Naive B cell (primary cell): ENCODE measurements at regions not wholly inside any gene's neighbourhood (a gene's known extent, or its start where the extent isn't known, plus 50 kb on each side); places are given as distances from the start of the nearest gene placed in this dataset.
A peak's percentile ranks its signal among the peaks of the same experiment; 100 is the strongest.

ENCODE experiments used
- ATAC-seq, 2 donors: fragments of 150-1000 bp; cut with Tn5 transposase; 2 replicates each; pipeline ENCODE4 v1.10.0; 2021; ENCODE audit warnings: low read depth in 2 of 2, mild to moderate bottlenecking in 2 of 2, moderate library complexity in 2 of 2
- DNase-seq: peaks from one replicate; pipeline ENCODE4 v3.0.0; 2022
- H3K27ac Mint-ChIP-seq, 6 donors: one replicate each; pipeline ENCODE4 v1.8.0; 2020 to 2022; ENCODE audit warnings: mild to moderate bottlenecking in 6 of 6, mixed read lengths in 6 of 6, moderate library complexity in 5 of 6, inconsistent platforms in 2 of 6
- H3K27me3 Mint-ChIP-seq, 3 donors: one replicate each; pipeline ENCODE4 v1.8.0; 2021 to 2022; ENCODE audit warnings: mixed read lengths in 3 of 3, mild to moderate bottlenecking in 1 of 3
- H3K36me3 Mint-ChIP-seq, 2 donors: one replicate each; pipeline ENCODE4 v1.8.0; 2020 to 2022; ENCODE audit warnings: mixed read lengths in 2 of 2, inconsistent platforms in 1 of 2, mild to moderate bottlenecking in 1 of 2
- H3K4me1 Mint-ChIP-seq, 3 donors: one replicate each; pipeline ENCODE4 v1.8.0; 2020 to 2022; ENCODE audit warnings: mixed read lengths in 3 of 3, inconsistent platforms in 1 of 3, mild to moderate bottlenecking in 1 of 3, moderate library complexity in 1 of 3
- H3K4me3 Mint-ChIP-seq, 8 donors: one replicate each; pipeline ENCODE4 v1.8.0; 2020 to 2022; ENCODE audit warnings: mild to moderate bottlenecking in 8 of 8, mixed read lengths in 8 of 8, moderate library complexity in 8 of 8, inconsistent platforms in 2 of 8
- H3K9me3 Mint-ChIP-seq, 7 donors: one replicate each; pipeline ENCODE4 v1.8.0; 2020 to 2022; ENCODE audit warnings: mixed read lengths in 7 of 7, mild to moderate bottlenecking in 5 of 7, inconsistent platforms in 2 of 7, moderate library complexity in 1 of 7

GRCh38 chr5:120072068-120072761 is 391.9 kb upstream of the PRR16 start:
- Mint-ChIP-seq H3K4me1 (no peaks in the 10 kb centered on the region), H3K4me3 (no peak overlapping the region), H3K27ac (no peak overlapping the region), H3K27me3 (no peaks in the 10 kb centered on the region), H3K36me3 (no peaks in the 10 kb centered on the region), H3K9me3 (peaks cover 0 to 2% (median 0%) of the 10 kb centered on the region in 7 donors)
- ATAC-seq (no peak), DNase-seq (no peak)

GRCh38 chr5:120073722-120074121 is 390.4 kb upstream of the PRR16 start:
- H3K9me3 Mint-ChIP-seq, result peaks cover 0 to 2% (median 0%) of the 10 kb centered on the region in 7 donors
- H3K36me3 Mint-ChIP-seq, result no peaks in the 10 kb centered on the region
- DNase-seq, result no peak
- H3K27ac Mint-ChIP-seq, result no peak overlapping the region
- H3K4me3 Mint-ChIP-seq, result no peak overlapping the region
- H3K27me3 Mint-ChIP-seq, result no peaks in the 10 kb centered on the region
- no peaks in the 10 kb centered on the region for H3K4me1 Mint-ChIP-seq
- no peak for ATAC-seq

GRCh38 chr5:120080781-120081180 is 383.3 kb upstream of the PRR16 start:
- no peaks in the 10 kb centered on the region for H3K27me3 Mint-ChIP-seq
- no peaks in the 10 kb centered on the region for H3K4me1 Mint-ChIP-seq
- H3K9me3 Mint-ChIP-seq, result no peaks in the 10 kb centered on the region
- no peak overlapping the region for H3K27ac Mint-ChIP-seq
- no peak for ATAC-seq
- no peaks in the 10 kb centered on the region for H3K36me3 Mint-ChIP-seq
- H3K4me3 Mint-ChIP-seq, result no peak overlapping the region
- DNase-seq, result no peak

GRCh38 chr5:120082316-120083068 is 381.6 kb upstream of the PRR16 start:
- no peaks in the 10 kb centered on the region for H3K36me3 Mint-ChIP-seq
- no peak for DNase-seq
- no peaks in the 10 kb centered on the region for H3K4me1 Mint-ChIP-seq
- no peak for ATAC-seq
- H3K27ac Mint-ChIP-seq, result no peak overlapping the region
- H3K27me3 Mint-ChIP-seq, result no peaks in the 10 kb centered on the region
- H3K9me3 Mint-ChIP-seq, result no peaks in the 10 kb centered on the region
- H3K4me3 Mint-ChIP-seq, result no peak overlapping the region

- DNase-seq, result no peak
- H3K36me3 Mint-ChIP-seq, result no peaks in the 10 kb centered on the region
- no peaks in the 10 kb centered on the region for H3K9me3 Mint-ChIP-seq
- no peaks in the 10 kb centered on the region for H3K4me1 Mint-ChIP-seq
- no peak overlapping the region for H3K27ac Mint-ChIP-seq
- no peak for ATAC-seq
- H3K4me3 Mint-ChIP-seq, result no peak overlapping the region
- no peaks in the 10 kb centered on the region for H3K27me3 Mint-ChIP-seq
Observed at GRCh38 chr5:120083851-120084542, 380.1 kb upstream of the PRR16 start.

- H3K4me1 Mint-ChIP-seq, result no peaks in the 10 kb centered on the region
- ATAC-seq (no peak), DNase-seq (no peak)
Observed at GRCh38 chr5:120084543-120084870, 379.6 kb upstream of the PRR16 start.

GRCh38 chr5:120086081-120086480 is 378.0 kb upstream of the PRR16 start:
- no peaks in the 10 kb centered on the region for H3K9me3 Mint-ChIP-seq
- H3K4me1 Mint-ChIP-seq, result no peaks in the 10 kb centered on the region
- H3K27me3 Mint-ChIP-seq, result no peaks in the 10 kb centered on the region
- ATAC-seq, result no peak
- no peaks in the 10 kb centered on the region for H3K36me3 Mint-ChIP-seq
- H3K4me3 Mint-ChIP-seq, result no peak overlapping the region
- DNase-seq, result no peak
- H3K27ac Mint-ChIP-seq, result no peak overlapping the region

More at GRCh38 chr5:120084543-120084870, 379.6 kb upstream of the PRR16 start:
- Mint-ChIP-seq H3K27me3 (no peaks in the 10 kb centered on the region), H3K27ac (no peak overlapping the region), H3K9me3 (no peaks in the 10 kb centered on the region), H3K36me3 (no peaks in the 10 kb centered on the region), H3K4me3 (no peak overlapping the region)

GRCh38 chr5:120088412-120088811 is 375.7 kb upstream of the PRR16 start:
- Mint-ChIP-seq H3K4me1 (peaks cover 0 to 5% (median 5%) of the 10 kb centered on the region in 3 donors), H3K27ac (no peak overlapping the region), H3K4me3 (no peak overlapping the region), H3K9me3 (no peaks in the 10 kb centered on the region), H3K27me3 (no peaks in the 10 kb centered on the region), H3K36me3 (no peaks in the 10 kb centered on the region)
- no peak for DNase-seq
- no peak for ATAC-seq

- Mint-ChIP-seq H3K9me3 (no peaks in the 10 kb centered on the region), H3K4me1 (peaks cover 0 to 5% (median 5%) of the 10 kb centered on the region in 3 donors), H3K27ac (no peak overlapping the region), H3K27me3 (no peaks in the 10 kb centered on the region), H3K36me3 (no peaks in the 10 kb centered on the region), H3K4me3 (no peak overlapping the region)
- ATAC-seq (no peak), DNase-seq (no peak)
Observed at GRCh38 chr5:120088836-120089235, 375.3 kb upstream of the PRR16 start.

GRCh38 chr5:120091376-120091948 is 372.6 kb upstream of the PRR16 start:
- no peak for DNase-seq
- Mint-ChIP-seq H3K36me3 (no peaks in the 10 kb centered on the region), H3K27me3 (no peaks in the 10 kb centered on the region), H3K4me1 (peaks cover 0 to 5% (median 5%) of the 10 kb centered on the region in 3 donors), H3K4me3 (no peak overlapping the region), H3K27ac (no peak overlapping the region), H3K9me3 (no peaks in the 10 kb centered on the region)
- no peak for ATAC-seq

GRCh38 chr5:120092649-120093048 is 371.5 kb upstream of the PRR16 start:
- DNase-seq (no peak), ATAC-seq (peak in 1 of 2 donors; percentile 27)
- no peaks in the 10 kb centered on the region for H3K27me3 Mint-ChIP-seq
- H3K36me3 Mint-ChIP-seq, result no peaks in the 10 kb centered on the region
- H3K9me3 Mint-ChIP-seq, result no peaks in the 10 kb centered on the region
- H3K4me1 Mint-ChIP-seq, result peaks cover 0 to 5% (median 5%) of the 10 kb centered on the region in 3 donors
- peak overlapping the region in 3 of 6 donors; percentile 27 to 92 (median 36) for H3K27ac Mint-ChIP-seq
- no peak overlapping the region for H3K4me3 Mint-ChIP-seq

- H3K4me3 Mint-ChIP-seq, result no peak overlapping the region
- DNase-seq (peak; percentile 8), ATAC-seq (peak; percentile 76 to 89)
- H3K36me3 Mint-ChIP-seq, result no peaks in the 10 kb centered on the region
- no peaks in the 10 kb centered on the region for H3K9me3 Mint-ChIP-seq
- H3K27me3 Mint-ChIP-seq, result no peaks in the 10 kb centered on the region
- H3K27ac Mint-ChIP-seq, result peak overlapping the region in 2 of 6 donors; percentile 36 to 92
- peaks cover 0 to 5% (median 5%) of the 10 kb centered on the region in 3 donors for H3K4me1 Mint-ChIP-seq
Observed at GRCh38 chr5:120093178-120093577, 370.9 kb upstream of the PRR16 start.

- H3K4me3 Mint-ChIP-seq, result peak overlapping the region in 3 of 8 donors; percentile 51 to 77 (median 63)
- H3K27me3 Mint-ChIP-seq, result no peaks in the 10 kb centered on the region
- ATAC-seq, result peak in 1 of 2 donors; percentile 28
- peaks cover 0 to 12% (median 10%) of the 10 kb centered on the region in 3 donors for H3K4me1 Mint-ChIP-seq
- H3K36me3 Mint-ChIP-seq, result no peaks in the 10 kb centered on the region
- DNase-seq, result no peak
- H3K9me3 Mint-ChIP-seq, result no peaks in the 10 kb centered on the region
- H3K27ac Mint-ChIP-seq, result peak overlapping the region in 3 of 6 donors; percentile 15 to 48 (median 30)
Observed at GRCh38 chr5:120096413-120096812, 367.7 kb upstream of the PRR16 start.
